ENCODE measurements at regions not wholly inside any gene's neighbourhood (a gene's known extent, or its start where the extent isn't known, plus 50 kb on each side); places are given as distances from the start of the nearest gene placed in this dataset.

DNA sequence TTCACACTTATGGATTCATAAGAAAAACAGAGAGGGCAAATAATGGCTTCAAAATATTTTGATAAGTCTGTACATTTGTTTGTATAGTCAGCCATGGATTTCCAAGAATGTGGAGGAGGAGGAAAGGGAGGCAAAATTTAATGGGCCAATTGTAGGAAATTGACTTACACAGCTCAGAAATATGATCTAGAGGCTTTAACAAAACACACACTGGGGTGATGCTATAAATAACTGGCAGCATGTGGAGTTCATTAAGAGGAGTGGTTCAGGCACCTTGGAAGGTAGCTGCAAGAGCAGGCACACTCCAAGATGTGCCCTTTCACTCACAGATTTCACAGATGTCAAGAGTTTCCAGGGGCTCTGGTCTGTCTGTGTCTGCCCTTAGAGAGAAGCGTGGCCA is 193.4 kb upstream of the RASGRP1 start:
- Histone ChIP-seq H3K9ac (no peak overlapping the region), H2AFZ (ENCODE audit: low read depth) (0 out of 2 replicates have a peak overlapping the region, but pooled peaks have one; percentile 5), H3K79me2 (ENCODE audit: insufficient read depth) (no peaks in the 10 kb centered on the region), H3K4me1 (ENCODE audit: control insufficient read depth in 1 of 2, insufficient read depth in 2 of 2, low read depth in 1 of 2, low read length in 1 of 2) (peaks cover 6 to 9% of the 10 kb centered on the region in 2 experiments; a peak in 2 of 4 replicates), H3F3A (replicated peaks; ENCODE audit: insufficient read depth) (peaks cover 10% of the 10 kb centered on the region), H3K36me3 (replicated peaks in 1 of 2; ENCODE audit: control insufficient read depth in 1 of 2, insufficient read depth in 2 of 2, low read length in 1 of 2) (no peaks in the 10 kb centered on the region), H3K9me2 (no peaks in the 10 kb centered on the region), H4K20me1 (ENCODE audit: insufficient read depth) (no peaks in the 10 kb centered on the region), H3K27ac (ENCODE audit: low read depth in 2 of 2, low read length in 1 of 2) (peak overlapping the region; percentile 50 to 73), H3K9me3 (no peaks in the 10 kb centered on the region), H3K27me3 (ENCODE audit: insufficient read depth) (no peaks in the 10 kb centered on the region), H3K4me2 (peak overlapping the region; percentile 52), H3K4me3 (ENCODE audit: low read depth in 2 of 2, low read length in 1 of 2) (no peak overlapping the region)
- 69% methylated on average over 1 of the region's 1 CpG for WGBS (ENCODE audit: low lambda C conversion rate)
- ChIA-PET CTCF (no interaction called here), POLR2A (no interaction called here)
- peak; percentile 21 for DNase-seq
- no peak for TF ChIP-seq TAF1 (IDR thresholded peaks at IDR 0.05; ENCODE audit: borderline replicate concordance, low read depth, low read length)
- no peak for TF ChIP-seq NRF1 (IDR thresholded peaks at IDR 0.05; ENCODE audit: low read depth, low read length)
- TF ChIP-seq, protein P1, sequence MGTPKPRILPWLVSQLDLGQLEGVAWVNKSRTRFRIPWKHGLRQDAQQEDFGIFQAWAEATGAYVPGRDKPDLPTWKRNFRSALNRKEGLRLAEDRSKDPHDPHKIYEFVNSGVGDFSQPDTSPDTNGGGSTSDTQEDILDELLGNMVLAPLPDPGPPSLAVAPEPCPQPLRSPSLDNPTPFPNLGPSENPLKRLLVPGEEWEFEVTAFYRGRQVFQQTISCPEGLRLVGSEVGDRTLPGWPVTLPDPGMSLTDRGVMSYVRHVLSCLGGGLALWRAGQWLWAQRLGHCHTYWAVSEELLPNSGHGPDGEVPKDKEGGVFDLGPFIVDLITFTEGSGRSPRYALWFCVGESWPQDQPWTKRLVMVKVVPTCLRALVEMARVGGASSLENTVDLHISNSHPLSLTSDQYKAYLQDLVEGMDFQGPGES (IDR thresholded peaks at IDR 0.05; ENCODE audit: low read depth, low read length) = no peak
- TF ChIP-seq, protein P2, sequence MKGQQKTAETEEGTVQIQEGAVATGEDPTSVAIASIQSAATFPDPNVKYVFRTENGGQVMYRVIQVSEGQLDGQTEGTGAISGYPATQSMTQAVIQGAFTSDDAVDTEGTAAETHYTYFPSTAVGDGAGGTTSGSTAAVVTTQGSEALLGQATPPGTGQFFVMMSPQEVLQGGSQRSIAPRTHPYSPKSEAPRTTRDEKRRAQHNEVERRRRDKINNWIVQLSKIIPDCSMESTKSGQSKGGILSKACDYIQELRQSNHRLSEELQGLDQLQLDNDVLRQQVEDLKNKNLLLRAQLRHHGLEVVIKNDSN (IDR thresholded peaks at IDR 0.05; ENCODE audit: borderline replicate concordance, low read depth) = no peak
- no peak for TF ChIP-seq EZH2phosphoT487 (IDR thresholded peaks at IDR 0.05; ENCODE audit: borderline replicate concordance, low read depth)
- TF ChIP-seq, protein P3, sequence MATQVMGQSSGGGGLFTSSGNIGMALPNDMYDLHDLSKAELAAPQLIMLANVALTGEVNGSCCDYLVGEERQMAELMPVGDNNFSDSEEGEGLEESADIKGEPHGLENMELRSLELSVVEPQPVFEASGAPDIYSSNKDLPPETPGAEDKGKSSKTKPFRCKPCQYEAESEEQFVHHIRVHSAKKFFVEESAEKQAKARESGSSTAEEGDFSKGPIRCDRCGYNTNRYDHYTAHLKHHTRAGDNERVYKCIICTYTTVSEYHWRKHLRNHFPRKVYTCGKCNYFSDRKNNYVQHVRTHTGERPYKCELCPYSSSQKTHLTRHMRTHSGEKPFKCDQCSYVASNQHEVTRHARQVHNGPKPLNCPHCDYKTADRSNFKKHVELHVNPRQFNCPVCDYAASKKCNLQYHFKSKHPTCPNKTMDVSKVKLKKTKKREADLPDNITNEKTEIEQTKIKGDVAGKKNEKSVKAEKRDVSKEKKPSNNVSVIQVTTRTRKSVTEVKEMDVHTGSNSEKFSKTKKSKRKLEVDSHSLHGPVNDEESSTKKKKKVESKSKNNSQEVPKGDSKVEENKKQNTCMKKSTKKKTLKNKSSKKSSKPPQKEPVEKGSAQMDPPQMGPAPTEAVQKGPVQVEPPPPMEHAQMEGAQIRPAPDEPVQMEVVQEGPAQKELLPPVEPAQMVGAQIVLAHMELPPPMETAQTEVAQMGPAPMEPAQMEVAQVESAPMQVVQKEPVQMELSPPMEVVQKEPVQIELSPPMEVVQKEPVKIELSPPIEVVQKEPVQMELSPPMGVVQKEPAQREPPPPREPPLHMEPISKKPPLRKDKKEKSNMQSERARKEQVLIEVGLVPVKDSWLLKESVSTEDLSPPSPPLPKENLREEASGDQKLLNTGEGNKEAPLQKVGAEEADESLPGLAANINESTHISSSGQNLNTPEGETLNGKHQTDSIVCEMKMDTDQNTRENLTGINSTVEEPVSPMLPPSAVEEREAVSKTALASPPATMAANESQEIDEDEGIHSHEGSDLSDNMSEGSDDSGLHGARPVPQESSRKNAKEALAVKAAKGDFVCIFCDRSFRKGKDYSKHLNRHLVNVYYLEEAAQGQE (IDR thresholded peaks at IDR 0.05; ENCODE audit: low read depth, low read length) = 0 out of 2 replicates have a peak, but pooled peaks have one; percentile 25
- TF ChIP-seq, protein P4, sequence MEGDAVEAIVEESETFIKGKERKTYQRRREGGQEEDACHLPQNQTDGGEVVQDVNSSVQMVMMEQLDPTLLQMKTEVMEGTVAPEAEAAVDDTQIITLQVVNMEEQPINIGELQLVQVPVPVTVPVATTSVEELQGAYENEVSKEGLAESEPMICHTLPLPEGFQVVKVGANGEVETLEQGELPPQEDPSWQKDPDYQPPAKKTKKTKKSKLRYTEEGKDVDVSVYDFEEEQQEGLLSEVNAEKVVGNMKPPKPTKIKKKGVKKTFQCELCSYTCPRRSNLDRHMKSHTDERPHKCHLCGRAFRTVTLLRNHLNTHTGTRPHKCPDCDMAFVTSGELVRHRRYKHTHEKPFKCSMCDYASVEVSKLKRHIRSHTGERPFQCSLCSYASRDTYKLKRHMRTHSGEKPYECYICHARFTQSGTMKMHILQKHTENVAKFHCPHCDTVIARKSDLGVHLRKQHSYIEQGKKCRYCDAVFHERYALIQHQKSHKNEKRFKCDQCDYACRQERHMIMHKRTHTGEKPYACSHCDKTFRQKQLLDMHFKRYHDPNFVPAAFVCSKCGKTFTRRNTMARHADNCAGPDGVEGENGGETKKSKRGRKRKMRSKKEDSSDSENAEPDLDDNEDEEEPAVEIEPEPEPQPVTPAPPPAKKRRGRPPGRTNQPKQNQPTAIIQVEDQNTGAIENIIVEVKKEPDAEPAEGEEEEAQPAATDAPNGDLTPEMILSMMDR (IDR thresholded peaks at IDR 0.05) = no peak
- no peak for TF ChIP-seq RCOR1 (IDR thresholded peaks at IDR 0.05; ENCODE audit: low read length)
- peak; percentile 86 for TF ChIP-seq TEAD4 (IDR thresholded peaks at IDR 0.05; ENCODE audit: borderline replicate concordance, insufficient read depth)
- no peak for TF ChIP-seq NFIC (IDR thresholded peaks at IDR 0.05; ENCODE audit: borderline replicate concordance)
- TF ChIP-seq, protein P5, sequence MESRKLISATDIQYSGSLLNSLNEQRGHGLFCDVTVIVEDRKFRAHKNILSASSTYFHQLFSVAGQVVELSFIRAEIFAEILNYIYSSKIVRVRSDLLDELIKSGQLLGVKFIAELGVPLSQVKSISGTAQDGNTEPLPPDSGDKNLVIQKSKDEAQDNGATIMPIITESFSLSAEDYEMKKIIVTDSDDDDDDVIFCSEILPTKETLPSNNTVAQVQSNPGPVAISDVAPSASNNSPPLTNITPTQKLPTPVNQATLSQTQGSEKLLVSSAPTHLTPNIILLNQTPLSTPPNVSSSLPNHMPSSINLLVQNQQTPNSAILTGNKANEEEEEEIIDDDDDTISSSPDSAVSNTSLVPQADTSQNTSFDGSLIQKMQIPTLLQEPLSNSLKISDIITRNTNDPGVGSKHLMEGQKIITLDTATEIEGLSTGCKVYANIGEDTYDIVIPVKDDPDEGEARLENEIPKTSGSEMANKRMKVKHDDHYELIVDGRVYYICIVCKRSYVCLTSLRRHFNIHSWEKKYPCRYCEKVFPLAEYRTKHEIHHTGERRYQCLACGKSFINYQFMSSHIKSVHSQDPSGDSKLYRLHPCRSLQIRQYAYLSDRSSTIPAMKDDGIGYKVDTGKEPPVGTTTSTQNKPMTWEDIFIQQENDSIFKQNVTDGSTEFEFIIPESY (IDR thresholded peaks at IDR 0.05; ENCODE audit: borderline replicate concordance, low read depth) = no peak
- TF ChIP-seq CHD2 (IDR thresholded peaks at IDR 0.05; ENCODE audit: low read length, partially characterized antibody) = no peak
- no peak for TF ChIP-seq FOXM1 (IDR thresholded peaks at IDR 0.05; ENCODE audit: low read depth)
- TF ChIP-seq FOXJ3 (CRISPR knock-in tag; IDR thresholded peaks at IDR 0.05) = no peak
- TF ChIP-seq FOSL2 (IDR thresholded peaks at IDR 0.05; ENCODE audit: borderline replicate concordance, low read depth) = peak; percentile 16; the same call in 1 of the 2 replicates
- TF ChIP-seq, protein P6, sequence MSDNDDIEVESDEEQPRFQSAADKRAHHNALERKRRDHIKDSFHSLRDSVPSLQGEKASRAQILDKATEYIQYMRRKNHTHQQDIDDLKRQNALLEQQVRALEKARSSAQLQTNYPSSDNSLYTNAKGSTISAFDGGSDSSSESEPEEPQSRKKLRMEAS (IDR thresholded peaks at IDR 0.05; ENCODE audit: low read depth) = no peak
- TF ChIP-seq, protein P7, sequence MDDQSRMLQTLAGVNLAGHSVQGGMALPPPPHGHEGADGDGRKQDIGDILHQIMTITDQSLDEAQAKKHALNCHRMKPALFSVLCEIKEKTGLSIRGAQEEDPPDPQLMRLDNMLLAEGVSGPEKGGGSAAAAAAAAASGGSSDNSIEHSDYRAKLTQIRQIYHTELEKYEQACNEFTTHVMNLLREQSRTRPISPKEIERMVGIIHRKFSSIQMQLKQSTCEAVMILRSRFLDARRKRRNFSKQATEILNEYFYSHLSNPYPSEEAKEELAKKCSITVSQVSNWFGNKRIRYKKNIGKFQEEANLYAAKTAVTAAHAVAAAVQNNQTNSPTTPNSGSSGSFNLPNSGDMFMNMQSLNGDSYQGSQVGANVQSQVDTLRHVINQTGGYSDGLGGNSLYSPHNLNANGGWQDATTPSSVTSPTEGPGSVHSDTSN (IDR thresholded peaks at IDR 0.05) = peak; percentile 67
- TF ChIP-seq MXI1 (IDR thresholded peaks at IDR 0.05; ENCODE audit: low read depth, low read length) = no peak
- peak in 1 of 2 experiments; percentile 80; a peak in 2 of 4 replicates for TF ChIP-seq EP300 (IDR thresholded peaks at IDR 0.05; ENCODE audit: borderline replicate concordance in 1 of 2, low read depth in 1 of 2, low read length in 1 of 2)
- peak; percentile 76; the same call in 1 of the 2 replicates for TF ChIP-seq POLR2AphosphoS5 (IDR thresholded peaks at IDR 0.05; ENCODE audit: low read depth, low read length)
- no peak for TF ChIP-seq GABPA (IDR thresholded peaks at IDR 0.05; ENCODE audit: low read depth)

Measured in SK-N-SH (cell line).